ENCODE measurements at regions not wholly inside any gene's neighbourhood (a gene's known extent, or its start where the extent isn't known, plus 50 kb on each side); places are given as distances from the start of the nearest gene placed in this dataset.
"Not testable (repeated sequence)": the region's sequence is repeated elsewhere in the genome, so short reads cannot be mapped to it uniquely, and the experiment has no call there.

- DNase-seq = no peak
These were observed 112.5 kb upstream of the PAXBP1 start for GRCh38 chr21:32884062-32884461.

GRCh38 chr21:32886339-32886738, 114.8 kb upstream of the PAXBP1 start:
- no peak for DNase-seq

- DNase-seq = no peak
These were observed 115.5 kb upstream of the PAXBP1 start for GRCh38 chr21:32887026-32887425.

GRCh38 chr21:32888971-32889370, 117.4 kb upstream of the PAXBP1 start:
- DNase-seq = no peak

- DNase-seq = no peak
These were observed 118.0 kb upstream of the PAXBP1 start for GRCh38 chr21:32889596-32889995.

- DNase-seq = no peak
These were observed 122.8 kb upstream of the PAXBP1 start for GRCh38 chr21:32894321-32894720.

GRCh38 chr21:32900814-32901213, 124.9 kb upstream of the OLIG2 start:
- DNase-seq = no peak

- DNase-seq = no peak
These were observed 118.2 kb upstream of the OLIG2 start for GRCh38 chr21:32907521-32907920.

GRCh38 chr21:32908534-32908933, 117.2 kb upstream of the OLIG2 start:
- DNase-seq = no peak

GRCh38 chr21:32909393-32909792, 116.3 kb upstream of the OLIG2 start:
- no peak for DNase-seq

GRCh38 chr21:32914424-32915039, 111.2 kb upstream of the OLIG2 start:
- no peak for DNase-seq

GRCh38 chr21:32915099-32915498, 110.6 kb upstream of the OLIG2 start:
- no peak for DNase-seq

- no peak for DNase-seq
These were observed 109.6 kb upstream of the OLIG2 start for GRCh38 chr21:32916088-32916487.

GRCh38 chr21:32916522-32917099, 109.1 kb upstream of the OLIG2 start:
- no peak for DNase-seq

- DNase-seq = peak; percentile 23 to 26
These were observed 108.2 kb upstream of the OLIG2 start for GRCh38 chr21:32917362-32918135.

GRCh38 chr21:32918478-32919120, 107.1 kb upstream of the OLIG2 start:
- no peak for DNase-seq

GRCh38 chr21:32920474-32920873, 105.3 kb upstream of the OLIG2 start:
- no peak for DNase-seq

- DNase-seq = no peak
These were observed 104.0 kb upstream of the OLIG2 start for GRCh38 chr21:32921632-32922230.

- no peak for DNase-seq
These were observed 100.6 kb upstream of the OLIG2 start for GRCh38 chr21:32925098-32925497.

GRCh38 chr21:32929633-32930038, 96.1 kb upstream of the OLIG2 start:
- DNase-seq = no peak

GRCh38 chr21:32930673-32931072, 95.1 kb upstream of the OLIG2 start:
- peak; percentile 72 to 85 for DNase-seq

- not testable (repeated sequence) for DNase-seq
These were observed 91.7 kb upstream of the OLIG2 start for GRCh38 chr21:32934068-32934467.

All from right lung (tissue), 2 donors.